HG03039 (cell line): ENCODE measurements at regions not wholly inside any gene's neighbourhood (a gene's known extent, or its start where the extent isn't known, plus 50 kb on each side); places are given as distances from the start of the nearest gene placed in this dataset.

Source experiments
- ATAC-seq: cut with Tn5 transposase; IDR thresholded peaks from one replicate; pipeline ENCODE4 v1.9.1; 2021; ENCODE audit warnings: mild to moderate bottlenecking, moderate library complexity; ENCODE audit not compliant: unreplicated experiment

DNA sequence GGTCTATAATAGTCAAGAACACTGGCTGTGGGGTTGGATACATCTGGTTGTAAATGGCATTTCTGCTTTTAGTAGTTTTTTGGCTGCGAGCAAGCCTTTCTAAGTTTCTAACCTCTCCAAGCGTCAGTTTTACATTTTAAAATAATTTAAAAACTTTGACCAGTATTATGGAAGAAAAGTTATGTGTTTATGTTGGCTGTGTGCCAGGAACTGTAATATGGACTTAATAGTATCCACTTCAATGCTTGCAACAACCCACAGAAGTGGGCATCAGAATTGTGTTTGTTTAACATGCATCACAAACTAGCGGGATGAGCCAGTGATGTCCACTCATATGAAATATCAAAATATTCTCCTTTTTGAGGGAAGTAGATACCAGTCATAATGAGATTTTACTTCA lies 844.2 kb downstream of the JRKL start:
- no peak for ATAC-seq

DNA sequence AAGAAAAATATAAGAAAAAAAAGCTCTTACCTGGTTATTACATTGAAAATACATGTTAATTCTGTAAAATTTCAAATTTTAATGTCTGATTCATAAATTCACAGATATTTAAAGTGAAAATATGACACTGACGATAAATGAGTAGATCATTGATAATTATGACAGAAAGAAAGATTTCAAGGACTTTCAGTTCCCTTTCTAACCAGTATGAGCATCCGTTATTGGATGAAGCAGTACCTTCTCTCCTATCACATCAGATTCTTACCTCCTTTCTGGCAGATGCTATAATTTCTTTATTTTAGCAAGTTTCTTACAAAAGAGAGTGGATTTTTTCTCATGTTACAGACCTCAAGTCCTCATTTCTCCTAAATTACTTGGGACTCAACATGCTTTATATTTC lies 847.3 kb downstream of the JRKL start:
- ATAC-seq = no peak

DNA sequence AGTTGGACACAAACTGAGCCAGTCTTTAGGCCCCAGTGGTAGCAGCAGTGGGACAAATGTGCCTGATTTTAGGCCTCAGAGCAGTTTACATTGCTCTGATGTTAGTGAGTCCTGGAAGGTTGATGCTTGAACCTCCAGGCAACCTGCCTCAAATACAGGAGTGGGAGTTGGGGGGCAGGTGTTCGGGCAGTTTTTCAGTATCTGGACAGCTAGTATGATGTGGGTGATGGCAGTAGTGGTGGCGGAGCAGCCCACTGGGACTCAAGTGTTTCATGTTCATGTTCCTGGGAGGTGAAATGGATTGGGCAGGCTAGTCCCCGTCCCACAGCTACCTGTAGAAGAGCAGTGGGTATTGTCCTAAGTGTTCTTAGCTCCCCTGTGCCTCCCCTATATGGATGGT lies 857.8 kb downstream of the JRKL start:
- ATAC-seq = no peak

DNA sequence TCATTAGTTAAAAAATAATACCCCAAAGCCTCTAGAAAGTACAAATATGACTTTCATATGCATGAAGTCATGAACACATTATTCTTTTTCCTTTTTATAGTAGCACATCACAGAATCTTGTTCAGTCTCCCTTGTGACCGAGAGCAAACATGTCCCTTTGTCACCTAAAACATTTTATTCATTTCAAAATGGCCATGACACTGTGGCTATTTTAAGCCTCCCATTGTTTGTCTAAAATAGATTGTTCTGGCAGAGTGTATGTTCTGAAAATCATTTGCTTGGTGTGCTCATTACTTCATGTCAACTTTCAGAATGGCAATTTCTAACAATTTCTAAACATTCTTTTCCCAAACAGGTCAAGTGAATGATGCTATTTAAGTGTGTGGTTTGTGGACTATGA lies 865.0 kb downstream of the JRKL start:
- no peak for ATAC-seq

DNA sequence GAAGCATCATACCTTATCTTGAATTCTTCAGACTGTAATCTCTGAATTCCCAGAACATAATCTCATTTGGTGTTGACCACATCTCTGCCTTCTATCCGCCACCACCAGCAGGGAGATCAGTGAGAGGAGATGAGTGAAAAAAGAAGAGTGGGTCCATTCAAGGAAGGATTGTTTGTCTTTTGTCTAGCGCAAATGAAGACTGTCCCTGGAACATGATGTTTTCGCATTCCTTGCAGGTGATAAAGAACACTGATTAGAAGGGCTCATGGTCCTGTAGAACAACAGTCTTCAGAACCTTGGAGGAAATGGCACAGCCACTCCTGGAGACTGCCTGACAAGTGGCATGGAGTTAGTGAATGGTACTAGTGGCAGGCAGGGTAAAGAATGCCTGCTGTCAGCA lies 869.6 kb downstream of the JRKL start:
- ATAC-seq = no peak

DNA sequence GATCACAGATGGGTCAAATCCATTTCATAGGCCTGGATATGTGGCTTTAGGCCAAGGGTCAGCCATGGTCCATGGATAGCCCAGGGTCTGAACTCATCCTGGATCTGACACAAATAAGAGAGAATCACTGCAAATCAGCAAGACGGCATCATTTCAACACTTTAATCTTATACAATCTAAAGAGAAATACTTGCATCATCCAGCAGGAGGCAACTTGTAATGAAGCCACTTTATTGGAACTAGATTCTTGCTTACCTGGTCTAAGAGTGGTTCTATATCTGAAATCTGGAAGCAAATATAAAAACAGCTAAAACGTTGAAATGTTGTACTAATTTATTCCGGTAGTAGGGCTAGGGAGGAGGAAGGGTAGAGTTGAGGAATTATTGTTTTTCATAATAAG lies 870.1 kb downstream of the JRKL start:
- ATAC-seq = no peak

DNA sequence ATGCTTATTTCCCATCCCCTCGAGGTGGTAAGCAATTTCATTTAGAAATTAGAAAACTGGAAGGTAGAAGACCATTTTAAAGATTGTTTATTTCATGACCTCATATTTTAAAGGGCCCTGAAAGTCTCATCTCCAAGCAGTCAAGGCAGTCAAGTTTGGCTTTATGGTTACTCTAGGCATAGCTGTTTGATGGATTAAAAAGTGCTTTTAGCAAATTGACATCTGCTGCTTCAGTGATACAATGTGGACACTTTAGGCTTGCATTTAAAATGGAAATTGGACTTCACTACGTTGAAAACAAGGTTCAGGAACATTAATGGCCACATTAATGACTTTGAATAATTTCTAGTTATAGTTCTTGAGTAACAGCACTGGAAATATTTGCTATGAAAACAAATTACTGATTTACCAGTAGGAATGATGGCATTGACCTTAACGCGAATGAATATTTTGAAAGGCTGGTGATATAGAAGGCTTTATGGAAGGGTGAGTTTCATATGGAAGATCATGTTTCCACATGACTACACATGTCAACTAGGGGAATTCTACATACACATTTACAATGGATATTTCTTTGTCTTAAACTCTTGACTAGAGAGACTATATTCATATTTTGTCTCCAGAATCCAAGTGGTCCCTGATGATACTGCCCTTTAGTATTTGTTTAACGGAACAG lies 873.5 kb downstream of the JRKL start:
- ATAC-seq = no peak

DNA sequence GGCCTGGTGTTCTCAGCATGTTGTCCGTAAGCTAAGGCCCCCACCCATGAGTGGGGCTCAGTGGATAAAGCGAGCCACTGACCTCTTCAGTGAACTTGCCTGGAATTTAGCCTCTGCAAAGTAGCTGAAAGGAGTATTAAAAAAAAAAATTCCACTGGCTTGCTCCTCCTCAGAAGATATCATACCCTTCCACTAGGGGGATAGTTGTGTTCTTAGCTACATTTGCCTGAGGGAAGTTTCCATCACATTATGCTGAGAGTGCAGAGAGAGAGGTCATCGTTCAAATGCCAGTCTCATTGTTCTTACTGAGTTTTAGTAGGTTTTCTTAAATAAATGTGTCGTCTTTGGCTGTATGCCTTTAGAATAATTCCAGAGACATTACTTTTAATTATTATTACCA lies 879.7 kb downstream of the JRKL start:
- no peak for ATAC-seq

DNA sequence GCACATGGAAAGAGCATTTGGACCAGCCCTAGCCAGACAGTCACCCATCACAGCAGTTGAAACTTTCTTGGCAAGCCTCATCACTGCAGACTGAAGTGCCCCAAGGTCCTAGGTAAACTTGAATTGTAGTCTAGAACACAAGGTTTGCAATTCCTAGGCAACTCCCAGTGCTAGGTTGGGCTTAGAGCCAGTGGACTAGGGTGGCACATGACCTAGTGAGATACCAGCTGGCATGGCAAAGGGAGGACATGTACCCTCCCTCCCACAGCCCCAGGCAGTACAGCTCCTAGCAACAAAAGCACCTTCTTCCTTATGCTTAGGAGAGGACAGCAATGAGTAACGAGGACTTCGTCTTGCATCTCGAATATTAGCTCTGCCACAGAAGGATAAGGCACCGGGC lies 889.5 kb downstream of the JRKL start:
- ATAC-seq = no peak

DNA sequence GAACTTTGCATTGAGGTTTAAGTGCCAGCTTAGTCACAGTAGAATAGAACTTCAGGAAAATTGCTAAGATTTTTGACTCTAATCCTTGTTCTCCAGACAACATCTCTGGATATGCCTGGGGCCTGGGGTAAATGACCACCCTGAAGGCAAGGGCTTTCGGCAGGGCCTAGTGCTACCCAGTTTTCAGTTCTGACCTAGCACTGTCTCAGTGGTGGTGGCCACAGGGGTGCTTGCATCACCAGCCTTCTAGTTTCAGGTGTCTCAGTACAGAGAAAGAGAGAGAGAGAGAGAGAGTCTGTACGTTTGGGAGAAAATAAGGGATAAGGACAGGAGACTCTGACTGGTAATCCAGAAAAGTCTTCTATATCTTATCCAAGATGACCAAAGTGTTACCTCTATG lies 890.5 kb downstream of the JRKL start:
- no peak for ATAC-seq

DNA sequence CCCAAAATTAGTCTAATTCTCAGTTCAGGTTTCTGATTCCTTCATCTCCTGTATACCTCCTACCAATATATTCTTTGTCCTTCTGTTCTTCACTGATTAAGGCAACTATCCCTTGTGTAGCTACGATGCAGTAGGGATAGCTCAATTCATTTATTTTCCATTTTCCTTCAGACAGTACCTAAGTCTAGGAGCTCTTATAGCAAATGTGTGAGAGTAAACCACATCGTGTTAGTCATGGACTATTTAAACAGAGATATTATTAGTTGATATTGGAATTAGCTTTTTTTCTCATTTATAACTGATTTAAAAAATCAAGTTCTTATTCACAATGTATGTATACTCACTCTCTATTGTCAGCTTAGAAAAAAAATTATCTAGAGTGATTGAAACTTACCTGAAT lies 900.0 kb downstream of the JRKL start:
- ATAC-seq = no peak

DNA sequence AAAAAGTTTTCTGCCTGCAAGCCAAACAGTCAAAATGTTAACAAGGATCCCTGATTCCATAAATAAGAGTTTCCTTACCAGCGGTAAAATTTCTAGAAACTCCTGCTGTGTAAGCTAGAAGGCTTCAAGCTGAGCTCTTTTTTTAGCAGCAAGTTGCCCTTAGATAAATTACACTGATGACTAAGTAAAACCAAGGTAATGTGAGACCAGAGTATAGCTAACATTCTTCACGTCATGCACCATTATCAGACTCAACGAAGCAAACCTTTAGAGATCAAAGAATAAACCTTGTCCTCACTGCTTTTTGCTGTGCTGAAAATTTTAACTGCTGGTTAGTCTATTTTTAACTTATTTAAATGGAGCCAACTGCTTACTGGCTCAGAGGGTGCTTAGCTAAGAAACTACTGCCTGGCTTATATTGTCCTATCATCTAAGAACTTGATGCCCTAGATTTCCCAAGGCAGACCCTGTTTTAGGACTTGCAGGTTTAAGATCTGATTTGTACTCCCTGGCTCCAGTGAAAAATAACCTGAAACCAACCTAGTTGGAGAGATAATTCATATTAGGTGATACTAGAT lies 900.7 kb downstream of the JRKL start:
- ATAC-seq = no peak

DNA sequence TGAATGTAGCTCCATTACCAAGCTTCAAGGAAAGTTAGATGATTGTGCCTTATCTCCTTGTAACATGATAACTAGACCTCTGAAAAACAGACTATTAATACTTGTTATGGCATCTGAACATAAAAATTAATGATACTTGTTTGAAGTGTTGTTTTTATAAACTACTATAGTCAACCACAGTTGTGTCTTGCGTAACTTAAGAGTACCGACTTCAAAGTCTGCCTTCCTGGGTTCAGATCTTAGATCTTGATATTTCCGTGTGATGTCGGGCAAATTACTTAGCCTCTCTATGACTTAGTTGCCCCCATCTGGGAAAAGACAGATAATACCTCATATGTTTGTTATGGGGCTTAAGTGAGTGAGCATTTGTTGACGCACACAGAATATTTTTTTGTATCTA lies 906.5 kb downstream of the JRKL start:
- no peak for ATAC-seq

DNA sequence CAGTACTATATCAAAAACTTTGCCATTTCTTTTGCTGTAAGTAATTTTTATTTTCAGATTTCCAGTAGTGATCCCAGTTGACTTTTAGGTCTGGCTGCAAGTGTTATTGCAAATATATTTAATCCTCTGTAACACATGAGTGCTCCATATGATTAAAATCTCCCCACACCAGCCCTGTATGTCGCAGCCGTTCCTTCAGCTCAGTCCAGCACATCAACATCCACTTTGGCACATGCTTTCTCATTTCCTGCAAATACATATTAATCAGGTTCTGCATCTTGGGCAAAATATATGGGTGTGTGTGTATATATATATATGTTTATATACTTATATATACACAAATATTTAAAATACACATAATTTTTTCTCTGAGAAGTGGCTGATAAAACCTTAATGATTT lies 919.5 kb downstream of the JRKL start:
- ATAC-seq = no peak

DNA sequence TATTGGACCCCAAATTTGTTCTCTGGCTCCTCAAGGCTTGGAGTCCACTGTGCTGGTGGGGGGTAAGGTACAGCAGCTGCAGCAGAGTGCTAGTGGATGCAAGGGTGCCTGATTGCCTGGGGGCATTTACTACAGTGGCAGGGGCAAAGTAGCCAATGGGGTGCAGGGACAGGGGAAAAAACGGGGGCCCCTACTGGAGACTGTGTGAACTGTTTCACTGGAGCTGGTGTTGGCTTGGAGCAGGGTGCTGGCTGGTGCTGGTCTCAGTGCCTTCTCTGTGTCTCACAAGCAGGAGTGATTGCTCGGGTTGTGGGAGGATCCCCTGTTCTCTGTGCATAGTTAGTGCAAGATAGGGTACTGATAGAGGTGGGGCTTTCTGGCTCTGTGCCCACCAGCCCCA lies 935.9 kb downstream of the JRKL start:
- ATAC-seq = no peak

DNA sequence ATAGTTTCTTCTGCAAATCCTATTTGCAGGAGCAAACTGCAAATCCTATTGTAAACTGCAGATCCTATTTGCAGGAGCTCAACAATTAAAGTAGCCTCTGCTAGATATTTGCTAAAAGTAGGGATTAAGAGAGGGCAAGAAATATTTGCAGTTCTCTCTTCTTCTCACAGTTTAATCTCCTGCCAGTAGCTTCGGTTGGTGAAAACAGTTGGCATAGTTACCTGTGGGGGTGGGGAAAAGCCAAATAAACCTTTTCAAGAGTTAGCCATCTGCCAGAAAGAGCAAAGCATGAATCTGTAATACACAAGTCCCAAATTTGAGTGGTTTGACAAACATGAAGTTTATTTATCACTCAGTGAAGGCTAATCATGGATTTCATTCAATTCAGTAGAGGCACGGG lies 942.5 kb downstream of the JRKL start:
- no peak for ATAC-seq

DNA sequence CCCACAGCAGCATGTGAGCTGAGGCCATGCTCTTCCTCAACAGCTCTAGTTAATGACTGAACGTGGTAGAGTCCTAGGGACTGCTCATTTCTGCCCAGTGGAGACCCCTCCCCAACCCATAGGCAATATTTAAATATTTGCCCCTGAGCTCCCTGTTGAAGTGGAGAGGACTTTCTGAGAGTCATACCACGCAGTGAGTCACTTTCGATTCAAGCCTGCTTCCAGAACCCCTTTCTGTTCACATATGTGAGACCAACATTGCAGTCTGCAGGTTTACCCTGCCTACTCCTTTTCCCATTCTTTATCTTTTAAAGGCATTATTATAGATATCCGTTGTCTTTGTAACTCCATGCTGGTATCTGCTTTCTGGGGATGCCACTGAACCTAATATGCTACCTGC lies 946.3 kb downstream of the JRKL start:
- no peak for ATAC-seq

DNA sequence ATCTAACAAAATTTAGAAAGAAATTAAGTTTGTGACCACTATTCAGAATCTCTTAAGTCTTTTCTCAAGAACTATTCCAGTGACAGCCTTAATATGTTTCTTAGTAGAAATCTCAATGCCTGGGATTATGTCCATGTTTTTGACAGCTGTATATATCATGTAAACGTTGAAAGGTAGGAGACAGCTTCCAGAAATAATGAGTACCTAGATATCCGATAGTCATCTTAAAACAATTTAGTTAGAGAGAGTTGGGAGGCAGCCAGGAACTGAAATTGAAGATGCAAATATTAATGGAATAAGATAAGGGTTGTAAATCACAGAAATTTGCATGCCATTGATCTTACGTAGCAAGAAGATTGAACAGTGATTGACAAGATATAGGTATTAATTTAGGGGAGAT lies 955.2 kb downstream of the JRKL start:
- ATAC-seq = no peak

DNA sequence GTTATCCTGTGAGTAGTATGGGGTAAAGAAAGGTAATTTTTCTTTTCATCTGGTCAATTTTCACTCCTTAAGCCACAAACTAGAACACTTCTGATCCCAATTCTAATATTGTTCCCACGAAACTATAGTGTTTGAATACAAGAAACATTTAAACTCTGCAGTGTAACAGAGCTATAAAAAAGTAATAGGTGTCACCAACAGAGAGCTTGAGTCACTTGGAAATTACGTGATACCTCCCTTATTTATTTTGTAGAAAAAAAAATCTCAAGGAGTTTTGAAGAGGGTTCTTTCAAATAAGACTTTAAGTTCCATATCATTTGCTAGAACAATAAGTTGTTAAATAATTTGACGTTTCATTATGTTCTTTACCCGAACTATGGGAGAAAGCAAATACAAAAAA lies 959.4 kb downstream of the JRKL start:
- ATAC-seq = no peak

DNA sequence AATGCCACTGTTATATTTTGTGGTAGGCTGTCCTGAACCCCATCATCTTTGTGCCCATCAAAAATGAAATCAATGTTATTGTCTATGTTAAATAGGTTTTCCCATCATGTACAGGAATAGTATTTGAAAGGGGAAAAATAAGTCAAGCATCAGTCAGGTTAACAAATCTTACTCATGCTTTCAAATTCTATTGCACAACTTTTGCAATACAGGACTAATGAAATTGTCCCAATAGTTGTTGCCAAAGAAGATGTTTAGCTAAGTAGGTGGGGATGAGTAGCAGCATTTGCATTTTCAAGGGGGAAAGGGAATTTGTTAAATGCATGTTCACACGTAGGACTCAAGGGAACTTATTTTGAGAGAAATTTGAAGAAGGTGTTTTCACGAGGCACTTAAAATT lies 962.1 kb downstream of the JRKL start:
- no peak for ATAC-seq

DNA sequence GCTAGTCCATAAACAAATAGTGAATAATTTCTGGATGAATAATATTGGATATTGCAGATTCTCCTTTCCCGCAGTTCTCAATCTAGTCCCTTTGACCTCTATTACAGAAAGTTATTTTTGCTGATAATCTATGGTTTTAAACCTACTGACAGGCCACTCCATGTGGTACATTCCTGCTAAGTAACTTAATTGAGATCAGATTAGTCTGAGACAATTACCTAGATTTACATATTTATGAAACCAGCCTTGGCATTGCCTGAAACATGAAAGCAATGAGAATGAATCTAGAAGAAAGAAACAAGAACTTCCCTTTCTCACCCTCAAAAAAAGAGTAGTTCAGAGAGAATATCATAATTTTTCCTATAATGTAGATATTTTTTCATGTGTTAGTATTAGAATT lies 964.2 kb downstream of the JRKL start:
- no peak for ATAC-seq

DNA sequence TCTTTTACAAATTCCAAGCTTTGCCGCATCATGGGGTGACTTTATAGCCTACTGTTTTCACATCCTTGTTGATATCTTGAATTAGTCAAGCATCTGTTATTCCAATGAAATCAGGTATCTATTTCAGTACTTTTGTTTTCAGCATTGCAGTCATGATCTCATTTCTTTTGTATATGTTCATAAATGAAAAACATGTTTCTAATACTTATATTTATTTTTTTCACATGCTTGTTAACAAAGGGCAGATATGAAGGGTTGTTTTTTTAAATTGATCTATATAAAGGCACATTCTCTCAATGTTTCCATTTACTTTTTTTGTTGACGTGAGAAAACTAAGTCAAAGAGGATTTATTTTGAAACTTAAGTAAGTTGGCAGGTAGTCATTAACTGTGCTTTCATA lies 964.8 kb downstream of the JRKL start:
- ATAC-seq = no peak

DNA sequence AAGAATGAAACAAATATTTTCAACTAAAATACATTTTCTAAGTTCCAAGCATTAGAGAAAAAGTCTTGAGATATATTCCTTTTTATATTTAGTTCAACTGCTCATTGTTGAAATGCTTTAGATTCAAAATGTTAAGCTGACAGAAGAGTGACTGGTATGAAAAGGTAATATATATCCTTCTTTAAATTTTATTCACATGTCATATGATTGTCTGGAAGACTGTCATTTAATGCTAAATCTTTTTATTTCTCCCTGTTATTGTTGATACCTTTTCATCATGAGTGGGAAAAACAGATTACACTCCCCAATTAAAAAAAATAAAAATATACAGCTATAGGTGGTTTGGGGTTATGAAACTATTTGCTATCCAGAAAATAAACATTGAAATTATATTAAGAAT lies 965.4 kb downstream of the JRKL start:
- no peak for ATAC-seq
